ENCODE measurements at regions not wholly inside any gene's neighbourhood (a gene's known extent, or its start where the extent isn't known, plus 50 kb on each side); places are given as distances from the start of the nearest gene placed in this dataset.

DNA sequence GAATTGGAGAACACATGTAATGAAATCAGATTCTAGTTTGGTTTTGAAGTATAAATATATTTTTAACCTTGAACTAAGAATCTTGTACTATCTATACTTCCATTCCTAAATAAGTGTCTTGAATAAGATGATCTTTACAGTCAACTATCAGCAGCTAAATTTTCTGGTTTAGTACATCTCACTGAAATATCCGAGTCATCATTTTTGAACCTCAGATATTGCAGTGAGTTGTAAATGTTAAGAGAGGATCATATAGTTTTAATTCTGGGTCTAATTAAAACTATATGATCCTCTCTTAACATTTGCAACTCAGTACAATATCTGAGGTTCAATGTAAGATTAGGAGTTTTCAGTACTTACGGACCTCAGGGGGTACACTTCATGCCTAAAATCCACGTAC is 768.8 kb upstream of the ADAMTS5 start:
- TF ChIP-seq, protein P1, sequence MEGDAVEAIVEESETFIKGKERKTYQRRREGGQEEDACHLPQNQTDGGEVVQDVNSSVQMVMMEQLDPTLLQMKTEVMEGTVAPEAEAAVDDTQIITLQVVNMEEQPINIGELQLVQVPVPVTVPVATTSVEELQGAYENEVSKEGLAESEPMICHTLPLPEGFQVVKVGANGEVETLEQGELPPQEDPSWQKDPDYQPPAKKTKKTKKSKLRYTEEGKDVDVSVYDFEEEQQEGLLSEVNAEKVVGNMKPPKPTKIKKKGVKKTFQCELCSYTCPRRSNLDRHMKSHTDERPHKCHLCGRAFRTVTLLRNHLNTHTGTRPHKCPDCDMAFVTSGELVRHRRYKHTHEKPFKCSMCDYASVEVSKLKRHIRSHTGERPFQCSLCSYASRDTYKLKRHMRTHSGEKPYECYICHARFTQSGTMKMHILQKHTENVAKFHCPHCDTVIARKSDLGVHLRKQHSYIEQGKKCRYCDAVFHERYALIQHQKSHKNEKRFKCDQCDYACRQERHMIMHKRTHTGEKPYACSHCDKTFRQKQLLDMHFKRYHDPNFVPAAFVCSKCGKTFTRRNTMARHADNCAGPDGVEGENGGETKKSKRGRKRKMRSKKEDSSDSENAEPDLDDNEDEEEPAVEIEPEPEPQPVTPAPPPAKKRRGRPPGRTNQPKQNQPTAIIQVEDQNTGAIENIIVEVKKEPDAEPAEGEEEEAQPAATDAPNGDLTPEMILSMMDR (conservative IDR thresholded peaks at IDR 0.05): no peak
- no peak for TF ChIP-seq ZFX (IDR thresholded peaks at IDR 0.05)
